ENCODE measurements at regions not wholly inside any gene's neighbourhood (a gene's known extent, or its start where the extent isn't known, plus 50 kb on each side); places are given as distances from the start of the nearest gene placed in this dataset.

DNA sequence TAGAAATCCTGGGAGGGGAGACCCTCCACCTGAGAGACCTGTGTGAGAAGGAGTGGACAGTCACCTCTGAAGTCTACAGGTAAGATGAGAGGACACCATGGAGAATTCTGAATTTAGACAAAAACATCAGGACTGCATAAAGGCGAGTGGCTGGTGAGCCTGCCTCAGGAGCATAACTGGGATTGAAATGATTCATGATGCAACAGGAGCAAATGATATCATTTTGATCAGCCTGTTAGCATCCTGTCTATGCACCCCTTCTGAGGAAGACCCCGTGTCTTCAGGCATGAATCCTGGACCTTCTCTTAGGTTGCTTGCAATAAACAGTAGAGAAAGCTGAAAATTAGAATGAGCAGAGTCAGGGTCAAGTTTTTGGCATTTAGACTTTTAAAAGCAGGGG lies 245.8 kb downstream of the ETAA1 start:
- H3K27ac Mint-ChIP-seq (ENCODE audit: low read depth): no peak overlapping the region
- ATAC-seq (replicated peaks; ENCODE audit: extremely low read depth, poor library complexity, severe bottlenecking) (no peak), DNase-seq (ENCODE audit: low spot score in 2 of 2) (no peak)
- no peaks in the 10 kb centered on the region for H3K9me3 Mint-ChIP-seq
- no peaks in the 10 kb centered on the region for H3K4me1 Mint-ChIP-seq
- H3K4me3 Mint-ChIP-seq: no peak overlapping the region
- peaks cover 9% of the 10 kb centered on the region for H3K27me3 Mint-ChIP-seq
- peaks cover 2% of the 10 kb centered on the region for H3K36me3 Mint-ChIP-seq (ENCODE audit: insufficient read depth)

DNA sequence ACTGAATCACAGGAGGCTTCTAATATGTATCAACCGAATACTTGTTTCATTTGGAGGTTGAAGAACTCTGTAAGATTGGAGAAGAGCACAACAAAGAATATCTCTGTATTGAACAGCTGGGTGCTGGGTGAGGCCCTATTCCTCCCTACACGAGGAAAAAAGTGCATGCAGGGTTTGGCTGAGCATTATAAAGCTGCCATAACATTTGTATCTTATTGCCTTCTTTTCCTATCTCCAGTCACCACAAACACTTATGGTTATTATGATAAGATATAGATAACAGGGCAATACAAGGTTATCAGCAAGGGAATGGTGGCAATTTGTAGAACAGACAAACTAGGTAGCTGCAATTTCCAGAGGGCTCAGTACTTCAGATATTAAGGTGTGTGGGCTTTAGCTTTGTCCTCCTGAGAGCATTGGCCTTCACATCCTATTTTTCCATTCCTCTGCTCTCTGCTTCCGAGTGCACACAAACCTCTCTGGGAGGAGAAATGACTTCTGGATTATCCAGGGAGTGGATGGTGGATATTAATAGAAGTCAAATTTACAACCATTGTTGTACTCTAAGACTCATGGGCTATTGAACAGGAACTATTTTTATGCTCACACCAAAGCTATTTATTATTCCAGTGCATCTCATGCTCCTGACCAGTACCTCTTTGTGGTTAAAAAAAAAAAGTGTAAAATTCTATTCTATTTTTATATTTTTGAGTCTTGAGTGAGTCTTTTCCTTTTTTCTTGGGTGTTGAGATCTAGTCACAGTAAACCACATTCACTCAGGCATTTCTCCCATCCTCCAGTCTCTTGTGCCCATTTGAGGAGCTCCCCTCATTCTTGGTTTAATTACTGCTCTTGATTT lies 248.4 kb downstream of the ETAA1 start:
- ATAC-seq (replicated peaks; ENCODE audit: extremely low read depth, poor library complexity, severe bottlenecking): no peak
- Mint-ChIP-seq H3K27ac (ENCODE audit: low read depth) (no peak overlapping the region), H3K4me3 (no peak overlapping the region), H3K36me3 (ENCODE audit: insufficient read depth) (peaks cover 4% of the 10 kb centered on the region), H3K4me1 (no peaks in the 10 kb centered on the region), H3K27me3 (no peaks in the 10 kb centered on the region), H3K9me3 (no peaks in the 10 kb centered on the region)
- no peak for DNase-seq (ENCODE audit: low spot score in 2 of 2)

DNA sequence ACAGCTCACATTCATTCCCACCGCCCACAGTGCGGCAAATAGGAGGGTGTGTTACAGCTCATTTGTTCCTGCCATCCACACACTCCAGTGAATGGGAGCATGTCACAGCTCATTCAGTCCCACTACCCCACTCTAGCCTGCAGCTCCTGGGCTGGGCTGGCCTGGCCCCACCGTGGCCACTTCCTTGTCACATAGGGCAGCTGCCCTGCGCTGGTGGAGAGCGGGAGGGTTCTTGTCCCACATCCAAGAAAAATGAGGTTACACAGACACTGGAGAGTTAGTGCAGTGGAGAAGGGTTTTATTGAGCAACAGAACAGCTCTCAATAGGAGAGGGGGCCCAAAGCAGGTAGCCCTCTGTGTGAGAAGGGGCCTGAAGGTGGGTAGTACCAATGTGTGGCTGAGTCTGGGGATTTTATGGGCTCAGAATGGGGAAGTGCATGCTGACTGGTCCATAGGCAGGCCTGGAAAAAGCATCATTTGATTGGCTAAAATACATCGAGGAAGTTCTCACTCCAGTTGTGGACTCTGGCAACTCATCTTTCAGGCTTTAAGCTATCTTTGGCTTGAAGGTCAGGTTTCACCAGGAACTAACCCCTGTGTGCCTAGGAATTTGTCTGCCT lies 249.7 kb downstream of the ETAA1 start:
- DNase-seq (ENCODE audit: low spot score in 2 of 2): no peak
- no peaks in the 10 kb centered on the region for H3K9me3 Mint-ChIP-seq
- no peak for ATAC-seq (replicated peaks; ENCODE audit: extremely low read depth, poor library complexity, severe bottlenecking)
- H3K4me3 Mint-ChIP-seq: no peak overlapping the region
- H3K36me3 Mint-ChIP-seq (ENCODE audit: insufficient read depth): peaks cover 2% of the 10 kb centered on the region
- no peaks in the 10 kb centered on the region for H3K27me3 Mint-ChIP-seq
- H3K4me1 Mint-ChIP-seq: no peaks in the 10 kb centered on the region
- H3K27ac Mint-ChIP-seq (ENCODE audit: low read depth): no peak overlapping the region

DNA sequence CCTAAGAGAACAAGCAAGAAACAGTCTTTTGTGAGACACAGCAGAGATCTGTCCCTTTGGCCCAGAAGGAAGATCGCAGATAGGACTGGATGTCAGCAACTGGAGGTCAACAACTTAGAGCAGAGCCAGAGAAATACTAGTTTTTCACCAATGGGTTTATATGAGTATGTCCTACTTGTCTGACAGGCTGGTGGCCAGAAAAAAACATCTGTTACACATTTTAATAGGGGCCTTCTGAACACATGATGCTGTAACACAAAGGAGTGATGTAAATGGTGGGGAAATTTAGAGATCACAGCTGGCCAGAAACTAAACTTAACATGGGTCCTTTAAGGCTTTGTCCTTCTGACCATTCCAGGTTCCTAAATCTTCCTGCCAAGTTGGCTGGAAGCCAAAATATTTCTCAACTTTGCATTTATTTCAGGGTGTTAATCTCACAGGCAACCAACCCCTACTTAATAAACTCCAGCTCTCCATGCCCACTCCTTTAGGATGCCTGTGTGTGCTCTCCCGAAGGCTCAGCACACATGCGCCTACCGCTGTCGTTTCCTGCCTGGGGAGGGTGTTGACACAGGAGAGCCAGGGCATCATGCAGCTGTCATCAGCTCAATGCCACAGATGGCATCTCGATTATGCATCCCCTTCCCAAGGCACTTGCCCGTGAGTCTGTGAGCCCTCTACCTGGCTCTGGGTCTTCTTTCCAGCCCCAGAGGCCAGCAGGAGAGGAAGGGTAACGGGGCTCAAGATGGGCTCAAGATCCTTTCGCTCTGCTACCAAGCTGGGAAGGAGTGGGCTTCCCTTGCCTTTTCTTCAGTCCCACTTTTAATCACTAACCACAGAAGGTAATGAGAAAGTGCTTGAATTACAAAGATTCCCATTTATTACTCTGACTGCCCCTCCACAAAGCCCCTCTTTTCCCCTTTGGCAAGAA lies 252.5 kb downstream of the ETAA1 start:
- no peak overlapping the region for H3K4me3 Mint-ChIP-seq
- ATAC-seq (replicated peaks; ENCODE audit: extremely low read depth, poor library complexity, severe bottlenecking) (no peak), DNase-seq (ENCODE audit: low spot score in 2 of 2) (no peak)
- no peaks in the 10 kb centered on the region for H3K4me1 Mint-ChIP-seq
- H3K36me3 Mint-ChIP-seq (ENCODE audit: insufficient read depth): peaks cover 2% of the 10 kb centered on the region
- peaks cover 7% of the 10 kb centered on the region for H3K9me3 Mint-ChIP-seq
- H3K27me3 Mint-ChIP-seq: no peaks in the 10 kb centered on the region
- H3K27ac Mint-ChIP-seq (ENCODE audit: low read depth): no peak overlapping the region

DNA sequence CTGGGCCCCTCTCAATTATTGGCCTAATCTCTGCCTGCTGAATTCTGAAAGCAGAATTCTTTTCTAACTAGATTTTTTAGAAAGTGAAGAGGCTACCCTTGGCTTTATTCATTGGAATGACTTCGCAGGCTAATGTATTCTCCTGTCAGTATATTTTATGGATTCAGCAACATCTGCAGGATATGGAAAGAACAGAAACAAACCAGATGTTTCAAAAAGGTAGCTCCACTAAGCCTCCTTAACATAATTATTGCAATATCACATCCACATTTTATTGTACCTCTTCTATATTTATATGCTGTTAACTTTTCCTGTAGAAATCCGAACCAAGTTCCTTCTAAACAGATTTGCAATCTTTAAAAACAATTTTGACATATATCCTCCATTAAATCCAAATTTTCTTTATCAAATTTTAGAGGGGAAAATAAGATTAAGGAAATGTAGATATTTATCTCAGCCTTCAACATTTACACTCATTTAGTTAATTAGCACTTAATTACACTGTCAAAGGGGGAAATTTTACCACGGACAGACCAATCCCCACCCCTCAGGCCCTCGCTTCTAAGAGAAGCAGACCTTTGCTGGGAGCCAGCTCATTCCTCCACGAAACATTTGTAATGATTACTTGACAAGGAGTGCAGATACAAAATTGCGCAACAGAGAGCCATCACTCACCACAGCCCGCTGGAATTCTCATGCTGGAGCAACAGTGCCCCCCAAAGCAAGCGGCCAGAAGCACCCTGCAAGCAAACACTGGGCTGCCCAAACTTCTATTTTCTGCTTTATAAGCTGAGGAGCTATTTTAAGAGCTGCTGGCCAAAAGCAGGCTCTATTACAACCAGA lies 253.4 kb downstream of the ETAA1 start:
- DNase-seq (ENCODE audit: low spot score in 2 of 2) (no peak), ATAC-seq (replicated peaks; ENCODE audit: extremely low read depth, poor library complexity, severe bottlenecking) (no peak)
- H3K27me3 Mint-ChIP-seq: no peaks in the 10 kb centered on the region
- H3K27ac Mint-ChIP-seq (ENCODE audit: low read depth): no peak overlapping the region
- peaks cover 7% of the 10 kb centered on the region for H3K9me3 Mint-ChIP-seq
- H3K4me1 Mint-ChIP-seq: no peaks in the 10 kb centered on the region
- H3K4me3 Mint-ChIP-seq: no peak overlapping the region
- peaks cover 2% of the 10 kb centered on the region for H3K36me3 Mint-ChIP-seq (ENCODE audit: insufficient read depth)

DNA sequence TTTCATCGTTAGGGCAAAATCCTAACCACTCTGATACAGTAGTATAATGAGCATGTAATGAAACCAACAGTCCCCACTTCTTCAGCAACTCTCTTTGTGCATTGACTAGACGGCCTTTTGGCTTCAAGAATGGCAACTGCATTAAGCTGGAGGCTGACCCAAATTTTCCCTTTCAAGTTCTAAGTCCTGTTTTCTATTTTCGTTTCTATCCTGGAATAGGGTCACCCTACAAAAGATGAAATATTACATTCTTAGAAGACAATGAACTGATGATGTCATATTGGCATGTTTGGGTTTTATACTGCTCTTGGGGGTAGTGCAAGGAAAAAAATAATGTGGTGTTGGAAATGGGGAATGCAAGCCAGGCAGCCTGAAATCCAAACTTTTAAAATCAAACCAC lies 254.4 kb downstream of the ETAA1 start:
- DNase-seq (ENCODE audit: low spot score in 2 of 2): no peak
- Mint-ChIP-seq H3K4me1 (no peaks in the 10 kb centered on the region), H3K27me3 (no peaks in the 10 kb centered on the region), H3K27ac (ENCODE audit: low read depth) (no peak overlapping the region), H3K4me3 (no peak overlapping the region), H3K36me3 (ENCODE audit: insufficient read depth) (peaks cover 2% of the 10 kb centered on the region), H3K9me3 (peaks cover 7% of the 10 kb centered on the region)
- ATAC-seq (replicated peaks; ENCODE audit: extremely low read depth, poor library complexity, severe bottlenecking): no peak

DNA sequence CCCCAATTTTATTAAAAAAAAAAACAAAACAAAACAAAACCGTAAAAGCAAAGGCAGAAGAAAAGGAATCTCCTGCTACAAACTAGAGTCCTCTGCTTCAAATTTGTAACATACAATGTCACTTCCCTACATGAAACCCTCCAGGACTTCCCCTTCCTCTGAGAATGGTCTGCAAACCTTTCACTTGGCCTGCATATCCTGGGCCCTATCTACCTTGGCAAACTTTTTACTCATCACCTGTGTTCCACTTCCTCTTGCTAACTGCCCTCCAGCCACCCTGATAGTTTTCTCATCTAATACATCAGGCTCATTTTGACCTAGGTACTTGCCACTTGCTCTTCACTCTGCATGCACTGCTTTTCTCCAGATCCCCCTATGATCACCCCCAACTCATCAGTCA lies 255.5 kb downstream of the ETAA1 start:
- H3K4me1 Mint-ChIP-seq: no peaks in the 10 kb centered on the region
- no peaks in the 10 kb centered on the region for H3K27me3 Mint-ChIP-seq
- peaks cover 2% of the 10 kb centered on the region for H3K36me3 Mint-ChIP-seq (ENCODE audit: insufficient read depth)
- no peak overlapping the region for H3K27ac Mint-ChIP-seq (ENCODE audit: low read depth)
- DNase-seq (ENCODE audit: low spot score in 2 of 2): no peak
- no peak for ATAC-seq (replicated peaks; ENCODE audit: extremely low read depth, poor library complexity, severe bottlenecking)
- H3K4me3 Mint-ChIP-seq: no peak overlapping the region
- H3K9me3 Mint-ChIP-seq: peaks cover 7% of the 10 kb centered on the region

DNA sequence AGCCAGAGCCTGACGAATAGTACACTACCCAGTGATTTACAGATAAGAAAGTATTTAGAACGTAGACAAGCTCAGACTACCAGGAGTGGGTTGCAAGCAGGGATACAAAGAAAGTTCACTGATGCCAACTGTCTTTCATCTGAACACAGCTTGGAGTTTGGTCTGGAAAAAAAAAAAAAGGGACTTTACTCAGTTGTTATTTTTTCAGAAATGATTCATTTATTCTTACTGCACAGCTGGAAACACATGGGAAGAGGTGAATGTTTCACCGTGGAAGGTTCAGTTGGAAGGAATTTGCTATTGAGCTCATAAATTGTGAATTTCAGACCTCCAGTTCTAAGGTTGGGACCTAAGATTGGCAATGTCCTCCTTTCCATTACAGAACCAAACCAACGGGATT lies 259.7 kb downstream of the ETAA1 start:
- no peak for DNase-seq (ENCODE audit: low spot score in 2 of 2)
- ATAC-seq (replicated peaks; ENCODE audit: extremely low read depth, poor library complexity, severe bottlenecking): no peak
- Mint-ChIP-seq H3K27ac (ENCODE audit: low read depth) (no peak overlapping the region), H3K4me1 (no peaks in the 10 kb centered on the region), H3K27me3 (peaks cover 10% of the 10 kb centered on the region), H3K9me3 (peaks cover 7% of the 10 kb centered on the region), H3K4me3 (no peak overlapping the region), H3K36me3 (ENCODE audit: insufficient read depth) (no peaks in the 10 kb centered on the region)

DNA sequence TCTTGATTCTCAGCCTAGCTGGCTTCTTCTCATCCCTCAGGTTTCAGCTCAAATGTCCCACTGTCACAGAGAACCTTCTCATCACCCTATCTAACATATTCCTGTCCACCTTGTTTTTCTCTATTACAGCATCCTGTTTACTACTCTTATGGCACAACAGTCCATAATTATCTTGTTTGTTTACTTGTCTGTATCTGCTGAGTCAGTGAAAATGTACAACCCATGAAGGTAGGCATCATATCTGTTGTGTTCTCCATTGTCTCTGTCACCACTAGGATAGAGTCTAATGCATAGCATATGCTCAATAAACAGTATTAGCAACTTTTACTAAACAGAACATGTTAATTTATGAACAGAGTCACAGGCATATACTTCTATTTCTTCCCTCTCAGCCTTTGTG lies 261.7 kb downstream of the ETAA1 start:
- peaks cover 10% of the 10 kb centered on the region for H3K27me3 Mint-ChIP-seq
- no peak overlapping the region for H3K27ac Mint-ChIP-seq (ENCODE audit: low read depth)
- no peaks in the 10 kb centered on the region for H3K4me1 Mint-ChIP-seq
- DNase-seq (ENCODE audit: low spot score in 2 of 2) (no peak), ATAC-seq (replicated peaks; ENCODE audit: extremely low read depth, poor library complexity, severe bottlenecking) (no peak)
- no peaks in the 10 kb centered on the region for H3K36me3 Mint-ChIP-seq (ENCODE audit: insufficient read depth)
- H3K9me3 Mint-ChIP-seq: no peaks in the 10 kb centered on the region
- no peak overlapping the region for H3K4me3 Mint-ChIP-seq

DNA sequence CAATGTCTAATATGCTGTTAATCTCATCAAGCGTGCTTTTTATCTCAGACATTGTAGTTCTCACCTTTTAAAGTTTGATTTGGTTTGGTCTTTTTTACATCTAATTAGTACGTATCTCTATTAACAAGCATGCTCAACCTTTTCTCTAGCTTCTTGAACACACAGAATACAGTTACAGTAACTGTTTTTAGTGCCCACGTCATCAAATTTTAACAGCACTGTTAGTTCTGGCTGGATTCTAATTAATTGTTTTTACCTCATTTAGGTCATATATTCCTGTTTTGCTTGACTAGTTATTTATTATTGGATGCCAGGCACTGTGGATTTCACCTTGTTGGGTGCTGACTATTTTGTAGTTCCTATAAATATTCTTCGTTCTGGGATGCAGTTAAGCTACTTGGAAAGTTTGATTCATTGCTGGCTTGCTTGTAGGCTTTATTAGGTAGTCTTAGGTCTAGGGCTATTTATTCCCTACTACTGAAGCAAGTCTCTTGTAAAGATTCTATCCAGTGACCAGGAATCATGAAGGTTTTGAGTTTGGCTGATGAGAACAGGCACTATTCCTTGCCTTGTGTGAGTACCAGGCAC lies 263.0 kb downstream of the ETAA1 start:
- Mint-ChIP-seq H3K27me3 (peaks cover 10% of the 10 kb centered on the region), H3K9me3 (no peaks in the 10 kb centered on the region), H3K4me3 (no peak overlapping the region), H3K4me1 (no peaks in the 10 kb centered on the region), H3K27ac (ENCODE audit: low read depth) (no peak overlapping the region), H3K36me3 (ENCODE audit: insufficient read depth) (no peaks in the 10 kb centered on the region)
- ATAC-seq (replicated peaks; ENCODE audit: extremely low read depth, poor library complexity, severe bottlenecking): no peak
- no peak for DNase-seq (ENCODE audit: low spot score in 2 of 2)

DNA sequence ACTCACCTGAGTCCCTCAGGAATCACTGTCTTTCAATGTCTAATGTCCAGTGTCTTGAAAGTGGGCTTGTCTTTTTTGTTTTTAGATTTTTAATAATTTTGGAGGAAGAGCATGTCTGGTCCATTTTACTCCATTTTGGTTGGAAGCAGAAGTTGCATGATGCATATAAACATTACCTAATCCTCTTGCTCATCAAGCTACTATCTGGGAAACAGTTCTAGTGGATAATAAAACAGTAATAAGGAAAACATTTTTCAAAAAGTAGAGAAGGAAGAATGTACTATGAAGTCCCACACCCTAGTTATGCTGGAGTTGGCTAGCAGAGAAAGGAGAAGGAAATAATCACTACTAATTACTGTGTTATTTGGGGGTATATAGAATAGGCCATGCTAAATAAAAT lies 263.7 kb downstream of the ETAA1 start:
- Mint-ChIP-seq H3K27me3 (peaks cover 10% of the 10 kb centered on the region), H3K36me3 (ENCODE audit: insufficient read depth) (no peaks in the 10 kb centered on the region), H3K4me1 (no peaks in the 10 kb centered on the region), H3K4me3 (no peak overlapping the region), H3K27ac (ENCODE audit: low read depth) (no peak overlapping the region), H3K9me3 (no peaks in the 10 kb centered on the region)
- no peak for ATAC-seq (replicated peaks; ENCODE audit: extremely low read depth, poor library complexity, severe bottlenecking)
- DNase-seq (ENCODE audit: low spot score in 2 of 2): no peak

DNA sequence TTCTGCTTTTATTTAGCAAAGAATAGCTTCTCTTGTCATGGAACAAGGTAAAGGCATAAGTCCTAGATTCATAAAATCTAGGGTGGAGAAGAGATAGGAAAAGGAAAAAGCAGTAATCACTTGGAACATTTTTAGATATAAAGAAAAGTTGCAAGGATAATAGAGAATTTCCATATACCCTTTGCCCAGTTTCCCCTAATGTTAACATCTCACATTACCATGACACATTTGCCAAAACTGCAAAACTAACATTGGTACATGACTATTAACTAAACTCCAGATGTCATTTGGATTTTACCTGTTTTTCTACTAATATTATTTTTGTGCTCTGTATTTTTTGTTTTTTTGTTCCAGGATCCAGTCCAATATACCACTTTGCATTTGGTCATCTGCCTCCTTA lies 265.1 kb downstream of the ETAA1 start:
- H3K4me3 Mint-ChIP-seq: no peak overlapping the region
- ATAC-seq (replicated peaks; ENCODE audit: extremely low read depth, poor library complexity, severe bottlenecking): no peak
- no peaks in the 10 kb centered on the region for H3K9me3 Mint-ChIP-seq
- DNase-seq (ENCODE audit: low spot score in 2 of 2): no peak
- no peaks in the 10 kb centered on the region for H3K4me1 Mint-ChIP-seq
- no peak overlapping the region for H3K27ac Mint-ChIP-seq (ENCODE audit: low read depth)
- H3K36me3 Mint-ChIP-seq (ENCODE audit: insufficient read depth): no peaks in the 10 kb centered on the region
- peaks cover 10% of the 10 kb centered on the region for H3K27me3 Mint-ChIP-seq
